ENCODE measurements at regions not wholly inside any gene's neighbourhood (a gene's known extent, or its start where the extent isn't known, plus 50 kb on each side); places are given as distances from the start of the nearest gene placed in this dataset.

DNA sequence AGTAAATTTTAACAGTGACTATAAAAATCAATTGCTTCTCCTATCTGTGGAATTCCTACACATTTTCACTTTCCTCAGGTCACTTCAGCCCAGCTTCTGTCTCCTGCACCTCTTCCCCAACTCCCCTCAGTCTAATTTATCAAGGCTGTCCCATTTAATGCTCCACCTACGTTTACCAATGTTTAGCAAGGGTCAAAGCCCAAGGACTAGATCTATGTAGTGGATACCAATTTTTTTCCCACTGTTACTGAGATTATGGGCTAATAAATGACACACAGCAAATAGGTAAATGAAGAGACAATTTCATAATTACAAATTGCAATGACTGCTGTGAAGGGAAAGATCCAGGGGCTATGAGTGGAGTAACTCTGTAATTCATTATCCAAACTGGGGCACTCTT, 211.5 kb upstream of the RPS23 start:
- no peak for TF ChIP-seq EZH2phosphoT487 (IDR thresholded peaks at IDR 0.05; ENCODE audit: borderline replicate concordance, low read depth, low read length)
- TF ChIP-seq, protein P1, sequence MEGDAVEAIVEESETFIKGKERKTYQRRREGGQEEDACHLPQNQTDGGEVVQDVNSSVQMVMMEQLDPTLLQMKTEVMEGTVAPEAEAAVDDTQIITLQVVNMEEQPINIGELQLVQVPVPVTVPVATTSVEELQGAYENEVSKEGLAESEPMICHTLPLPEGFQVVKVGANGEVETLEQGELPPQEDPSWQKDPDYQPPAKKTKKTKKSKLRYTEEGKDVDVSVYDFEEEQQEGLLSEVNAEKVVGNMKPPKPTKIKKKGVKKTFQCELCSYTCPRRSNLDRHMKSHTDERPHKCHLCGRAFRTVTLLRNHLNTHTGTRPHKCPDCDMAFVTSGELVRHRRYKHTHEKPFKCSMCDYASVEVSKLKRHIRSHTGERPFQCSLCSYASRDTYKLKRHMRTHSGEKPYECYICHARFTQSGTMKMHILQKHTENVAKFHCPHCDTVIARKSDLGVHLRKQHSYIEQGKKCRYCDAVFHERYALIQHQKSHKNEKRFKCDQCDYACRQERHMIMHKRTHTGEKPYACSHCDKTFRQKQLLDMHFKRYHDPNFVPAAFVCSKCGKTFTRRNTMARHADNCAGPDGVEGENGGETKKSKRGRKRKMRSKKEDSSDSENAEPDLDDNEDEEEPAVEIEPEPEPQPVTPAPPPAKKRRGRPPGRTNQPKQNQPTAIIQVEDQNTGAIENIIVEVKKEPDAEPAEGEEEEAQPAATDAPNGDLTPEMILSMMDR (conservative IDR thresholded peaks at IDR 0.05; ENCODE audit: low read length): no peak
